OCI-LY3 (cell line): ENCODE measurements at regions not wholly inside any gene's neighbourhood (a gene's known extent, or its start where the extent isn't known, plus 50 kb on each side); places are given as distances from the start of the nearest gene placed in this dataset.

Experiments
- EZH2phosphoT487 ChIP-seq: fragments of 200-600 bp; shearing (Covaris generic); IDR thresholded peaks from 2 replicates; pipeline ENCODE4 v1.6.1; 2018; ENCODE audit warnings: antibody characterized with exemption, mixed run types, low read depth
- TF ChIP-seq, protein P1 (sequence below): fragments of 200-600, 300-600 bp; sonication (generic); IDR thresholded peaks from 2 replicates; pipeline ENCODE4 v1.5.1; 2014; ENCODE audit warnings: antibody characterized with exemption, low read length, low read depth

- TF ChIP-seq, protein P1, sequence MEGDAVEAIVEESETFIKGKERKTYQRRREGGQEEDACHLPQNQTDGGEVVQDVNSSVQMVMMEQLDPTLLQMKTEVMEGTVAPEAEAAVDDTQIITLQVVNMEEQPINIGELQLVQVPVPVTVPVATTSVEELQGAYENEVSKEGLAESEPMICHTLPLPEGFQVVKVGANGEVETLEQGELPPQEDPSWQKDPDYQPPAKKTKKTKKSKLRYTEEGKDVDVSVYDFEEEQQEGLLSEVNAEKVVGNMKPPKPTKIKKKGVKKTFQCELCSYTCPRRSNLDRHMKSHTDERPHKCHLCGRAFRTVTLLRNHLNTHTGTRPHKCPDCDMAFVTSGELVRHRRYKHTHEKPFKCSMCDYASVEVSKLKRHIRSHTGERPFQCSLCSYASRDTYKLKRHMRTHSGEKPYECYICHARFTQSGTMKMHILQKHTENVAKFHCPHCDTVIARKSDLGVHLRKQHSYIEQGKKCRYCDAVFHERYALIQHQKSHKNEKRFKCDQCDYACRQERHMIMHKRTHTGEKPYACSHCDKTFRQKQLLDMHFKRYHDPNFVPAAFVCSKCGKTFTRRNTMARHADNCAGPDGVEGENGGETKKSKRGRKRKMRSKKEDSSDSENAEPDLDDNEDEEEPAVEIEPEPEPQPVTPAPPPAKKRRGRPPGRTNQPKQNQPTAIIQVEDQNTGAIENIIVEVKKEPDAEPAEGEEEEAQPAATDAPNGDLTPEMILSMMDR = no peak
- no peak for TF ChIP-seq EZH2phosphoT487
Observed at GRCh38 chr1:114258074-114258473, 104.4 kb upstream of the SYT6 start.
